Liver (tissue), 3 donors: ENCODE measurements at regions not wholly inside any gene's neighbourhood (a gene's known extent, or its start where the extent isn't known, plus 50 kb on each side); places are given as distances from the start of the nearest gene placed in this dataset.

Experiments
- FOXA2 ChIP-seq: IDR thresholded peaks from 2 replicates; pipeline ENCODE4 v1.6.1; 2016; ENCODE audit warnings: antibody characterized with exemption
- JUND ChIP-seq, 2 donors: IDR thresholded peaks; 2 replicates each; pipeline ENCODE4 v1.6.1; 2016; ENCODE audit warnings: antibody characterized with exemption in 2 of 2
- MAX ChIP-seq: IDR thresholded peaks from 2 replicates; pipeline ENCODE4 v1.6.1; 2016; ENCODE audit warnings: antibody characterized with exemption
- SP1 ChIP-seq: IDR thresholded peaks from 2 replicates; pipeline ENCODE4 v1.6.1; 2018; ENCODE audit warnings: antibody characterized with exemption, mild to moderate bottlenecking
- TAF1 ChIP-seq: conservative IDR thresholded peaks from 2 replicates; pipeline ENCODE4 v1.6.1; 2016; ENCODE audit warnings: antibody characterized with exemption, mild to moderate bottlenecking
- ZBTB33 ChIP-seq: IDR thresholded peaks from 2 replicates; pipeline ENCODE4 v1.6.1; 2016; ENCODE audit warnings: antibody characterized with exemption
- TF ChIP-seq, protein P1 (sequence below): fragments of 150-350 bp; IDR thresholded peaks from 2 replicates; pipeline ENCODE4 v1.5.1; 2017; ENCODE audit warnings: improper control_type of control experiment, low read depth, low read length; ENCODE audit not compliant: missing input control
- donor health status: healthy.
- donor health status: healthy.

- TF ChIP-seq, protein P1, sequence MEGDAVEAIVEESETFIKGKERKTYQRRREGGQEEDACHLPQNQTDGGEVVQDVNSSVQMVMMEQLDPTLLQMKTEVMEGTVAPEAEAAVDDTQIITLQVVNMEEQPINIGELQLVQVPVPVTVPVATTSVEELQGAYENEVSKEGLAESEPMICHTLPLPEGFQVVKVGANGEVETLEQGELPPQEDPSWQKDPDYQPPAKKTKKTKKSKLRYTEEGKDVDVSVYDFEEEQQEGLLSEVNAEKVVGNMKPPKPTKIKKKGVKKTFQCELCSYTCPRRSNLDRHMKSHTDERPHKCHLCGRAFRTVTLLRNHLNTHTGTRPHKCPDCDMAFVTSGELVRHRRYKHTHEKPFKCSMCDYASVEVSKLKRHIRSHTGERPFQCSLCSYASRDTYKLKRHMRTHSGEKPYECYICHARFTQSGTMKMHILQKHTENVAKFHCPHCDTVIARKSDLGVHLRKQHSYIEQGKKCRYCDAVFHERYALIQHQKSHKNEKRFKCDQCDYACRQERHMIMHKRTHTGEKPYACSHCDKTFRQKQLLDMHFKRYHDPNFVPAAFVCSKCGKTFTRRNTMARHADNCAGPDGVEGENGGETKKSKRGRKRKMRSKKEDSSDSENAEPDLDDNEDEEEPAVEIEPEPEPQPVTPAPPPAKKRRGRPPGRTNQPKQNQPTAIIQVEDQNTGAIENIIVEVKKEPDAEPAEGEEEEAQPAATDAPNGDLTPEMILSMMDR: no peak
- TF ChIP-seq TAF1 (no peak), ZBTB33 (no peak), SP1 (no peak), MAX (no peak), FOXA2 (no peak), JUND (IDR thresholded peaks at IDR 0.05) (no peak)
Observed at GRCh38 chr6:74568861-74569260, 637.0 kb downstream of the COL12A1 start.
